NB4 (cell line): ENCODE measurements at regions not wholly inside any gene's neighbourhood (a gene's known extent, or its start where the extent isn't known, plus 50 kb on each side); places are given as distances from the start of the nearest gene placed in this dataset.
"Not testable (repeated sequence)": the region's sequence is repeated elsewhere in the genome, so short reads cannot be mapped to it uniquely, and the experiment has no call there.

Experiments used
- MAX ChIP-seq: IDR thresholded peaks from 2 replicates; pipeline ENCODE4 v1.6.1; 2011; ENCODE audit warnings: low read depth, low read length
- MYC ChIP-seq: IDR thresholded peaks from 2 replicates; pipeline ENCODE4 v1.6.1; 2011; ENCODE audit warnings: low read depth, low read length
- POLR2A ChIP-seq: IDR thresholded peaks from 2 replicates; pipeline ENCODE4 v1.6.1; 2011; ENCODE audit warnings: mild to moderate bottlenecking; ENCODE audit not compliant: insufficient read length; ENCODE audit errors: extremely low read depth
- TF ChIP-seq, protein P1 (sequence below): IDR thresholded peaks from one replicate; pipeline ENCODE4 v1.5.1; 2012; ENCODE audit warnings: low read depth, low read length

- TF ChIP-seq, protein P1, sequence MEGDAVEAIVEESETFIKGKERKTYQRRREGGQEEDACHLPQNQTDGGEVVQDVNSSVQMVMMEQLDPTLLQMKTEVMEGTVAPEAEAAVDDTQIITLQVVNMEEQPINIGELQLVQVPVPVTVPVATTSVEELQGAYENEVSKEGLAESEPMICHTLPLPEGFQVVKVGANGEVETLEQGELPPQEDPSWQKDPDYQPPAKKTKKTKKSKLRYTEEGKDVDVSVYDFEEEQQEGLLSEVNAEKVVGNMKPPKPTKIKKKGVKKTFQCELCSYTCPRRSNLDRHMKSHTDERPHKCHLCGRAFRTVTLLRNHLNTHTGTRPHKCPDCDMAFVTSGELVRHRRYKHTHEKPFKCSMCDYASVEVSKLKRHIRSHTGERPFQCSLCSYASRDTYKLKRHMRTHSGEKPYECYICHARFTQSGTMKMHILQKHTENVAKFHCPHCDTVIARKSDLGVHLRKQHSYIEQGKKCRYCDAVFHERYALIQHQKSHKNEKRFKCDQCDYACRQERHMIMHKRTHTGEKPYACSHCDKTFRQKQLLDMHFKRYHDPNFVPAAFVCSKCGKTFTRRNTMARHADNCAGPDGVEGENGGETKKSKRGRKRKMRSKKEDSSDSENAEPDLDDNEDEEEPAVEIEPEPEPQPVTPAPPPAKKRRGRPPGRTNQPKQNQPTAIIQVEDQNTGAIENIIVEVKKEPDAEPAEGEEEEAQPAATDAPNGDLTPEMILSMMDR = not testable (repeated sequence)
- not testable (repeated sequence) for TF ChIP-seq MAX, MYC, POLR2A
These were observed 184.5 kb upstream of the IRF2BP2 start for GRCh38 chr1:234794452-234794851.
